Nephron (organoid): ENCODE measurements at regions not wholly inside any gene's neighbourhood (a gene's known extent, or its start where the extent isn't known, plus 50 kb on each side); places are given as distances from the start of the nearest gene placed in this dataset.

Experiments used
- H3K27ac Mint-ChIP-seq, 3 experiments: 2 replicates each; pipeline ENCODE4 v1.8.0; 2020; ENCODE audit warnings: mixed read lengths in 3 of 3, mild to moderate bottlenecking in 2 of 3, moderate library complexity in 1 of 3
- H3K27me3 Mint-ChIP-seq: 2 replicates; pipeline ENCODE4 v1.8.0; 2021; ENCODE audit warnings: low read depth, mild to moderate bottlenecking, moderate library complexity, mixed read lengths
- H3K36me3 Mint-ChIP-seq: 2 replicates; pipeline ENCODE4 v1.8.0; 2020; ENCODE audit warnings: low read depth, mixed read lengths
- H3K4me1 Mint-ChIP-seq: 2 replicates; pipeline ENCODE4 v1.8.0; 2020; ENCODE audit warnings: mixed read lengths
- H3K4me3 Mint-ChIP-seq, 3 experiments: 2 replicates each; pipeline ENCODE4 v1.8.0; 2020; ENCODE audit warnings: mild to moderate bottlenecking in 3 of 3, mixed read lengths in 3 of 3, moderate library complexity in 2 of 3
- H3K9me3 Mint-ChIP-seq: 2 replicates; pipeline ENCODE4 v1.8.0; 2020; ENCODE audit warnings: mixed read lengths
- TF ChIP-seq, protein P1 (sequence below), 3 experiments: fragments of 200-600 bp; sonication (generic); IDR thresholded peaks; one replicate each; pipeline ENCODE4 v1.5.0; 2021; ENCODE audit warnings: antibody characterized with exemption in 3 of 3; ENCODE audit not compliant: unreplicated experiment in 3 of 3

DNA sequence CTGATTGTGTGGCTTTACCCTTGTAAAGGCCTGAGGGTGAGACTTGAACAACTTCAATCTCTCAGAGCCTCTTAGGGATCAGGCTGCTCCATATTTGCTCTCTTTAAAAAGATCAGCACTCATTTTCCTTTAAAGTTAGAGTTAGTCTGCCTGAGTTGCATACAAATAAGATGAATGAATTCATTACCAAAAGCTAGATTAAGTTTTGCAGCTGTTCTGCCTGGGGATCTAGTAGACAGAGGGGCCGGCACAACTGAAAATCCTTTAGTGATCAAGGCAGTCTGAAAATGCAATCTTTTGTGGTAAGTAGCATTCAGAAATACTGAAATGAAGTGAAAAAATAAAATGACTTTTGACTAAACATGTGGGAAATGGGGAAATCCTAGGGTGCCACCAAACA lies 264.0 kb downstream of the MAN2A1 start:
- H3K4me1 Mint-ChIP-seq: peaks cover 7% of the 10 kb centered on the region
- TF ChIP-seq, protein P1, sequence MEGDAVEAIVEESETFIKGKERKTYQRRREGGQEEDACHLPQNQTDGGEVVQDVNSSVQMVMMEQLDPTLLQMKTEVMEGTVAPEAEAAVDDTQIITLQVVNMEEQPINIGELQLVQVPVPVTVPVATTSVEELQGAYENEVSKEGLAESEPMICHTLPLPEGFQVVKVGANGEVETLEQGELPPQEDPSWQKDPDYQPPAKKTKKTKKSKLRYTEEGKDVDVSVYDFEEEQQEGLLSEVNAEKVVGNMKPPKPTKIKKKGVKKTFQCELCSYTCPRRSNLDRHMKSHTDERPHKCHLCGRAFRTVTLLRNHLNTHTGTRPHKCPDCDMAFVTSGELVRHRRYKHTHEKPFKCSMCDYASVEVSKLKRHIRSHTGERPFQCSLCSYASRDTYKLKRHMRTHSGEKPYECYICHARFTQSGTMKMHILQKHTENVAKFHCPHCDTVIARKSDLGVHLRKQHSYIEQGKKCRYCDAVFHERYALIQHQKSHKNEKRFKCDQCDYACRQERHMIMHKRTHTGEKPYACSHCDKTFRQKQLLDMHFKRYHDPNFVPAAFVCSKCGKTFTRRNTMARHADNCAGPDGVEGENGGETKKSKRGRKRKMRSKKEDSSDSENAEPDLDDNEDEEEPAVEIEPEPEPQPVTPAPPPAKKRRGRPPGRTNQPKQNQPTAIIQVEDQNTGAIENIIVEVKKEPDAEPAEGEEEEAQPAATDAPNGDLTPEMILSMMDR (IDR thresholded peaks at IDR 0.05; ENCODE audit: unreplicated experiment in 3 of 3): no peak
- H3K9me3 Mint-ChIP-seq: no peaks in the 10 kb centered on the region

GRCh38 chr5:109956884-109957283 lies 267.2 kb downstream of the MAN2A1 start:
- Mint-ChIP-seq H3K27ac (no peak overlapping the region), H3K27me3 (no peaks in the 10 kb centered on the region), H3K4me3 (no peak overlapping the region), H3K9me3 (no peaks in the 10 kb centered on the region), H3K36me3 (no peaks in the 10 kb centered on the region), H3K4me1 (peaks cover 7% of the 10 kb centered on the region)
- TF ChIP-seq, protein P1 (IDR thresholded peaks at IDR 0.05; ENCODE audit: unreplicated experiment in 3 of 3): no peak

More for the DNA sequence above, 264.0 kb downstream of the MAN2A1 start:
- H3K27me3 Mint-ChIP-seq: no peaks in the 10 kb centered on the region
- no peak overlapping the region for H3K4me3 Mint-ChIP-seq
- peak overlapping the region in 2 of 3 experiments; percentile 55 to 64 for H3K27ac Mint-ChIP-seq
- H3K36me3 Mint-ChIP-seq: no peaks in the 10 kb centered on the region

DNA sequence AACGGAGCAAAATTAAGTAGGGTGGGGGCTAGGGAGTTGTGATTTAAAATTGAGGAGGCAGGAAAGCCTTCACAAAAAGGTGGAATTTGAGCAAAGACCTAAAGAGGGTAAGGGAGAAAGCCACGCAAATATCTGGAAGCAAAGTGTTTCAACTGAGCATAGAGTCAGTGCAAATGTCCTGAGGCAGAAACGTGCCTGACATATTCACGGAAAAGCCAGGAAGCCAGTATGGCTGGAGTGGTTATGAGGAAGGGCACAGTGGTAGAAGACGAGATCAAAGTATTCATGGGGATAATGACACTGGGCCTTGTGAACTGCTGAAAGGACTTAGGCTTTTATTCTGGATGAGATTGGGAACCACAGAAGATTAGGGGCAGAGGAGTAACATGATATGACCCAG lies 268.4 kb downstream of the MAN2A1 start:
- Mint-ChIP-seq H3K27ac (no peak overlapping the region), H3K9me3 (no peaks in the 10 kb centered on the region), H3K36me3 (no peaks in the 10 kb centered on the region), H3K4me1 (peaks cover 7% of the 10 kb centered on the region), H3K4me3 (no peak overlapping the region), H3K27me3 (no peaks in the 10 kb centered on the region)
- TF ChIP-seq, protein P1 (IDR thresholded peaks at IDR 0.05; ENCODE audit: unreplicated experiment in 3 of 3): no peak

GRCh38 chr5:109959652-109960051 lies 269.9 kb downstream of the MAN2A1 start:
- H3K27me3 Mint-ChIP-seq: no peaks in the 10 kb centered on the region
- no peaks in the 10 kb centered on the region for H3K36me3 Mint-ChIP-seq
- no peaks in the 10 kb centered on the region for H3K4me1 Mint-ChIP-seq
- no peaks in the 10 kb centered on the region for H3K9me3 Mint-ChIP-seq
- TF ChIP-seq, protein P1 (IDR thresholded peaks at IDR 0.05; ENCODE audit: unreplicated experiment in 3 of 3): no peak
- H3K27ac Mint-ChIP-seq: no peak overlapping the region
- no peak overlapping the region for H3K4me3 Mint-ChIP-seq

DNA sequence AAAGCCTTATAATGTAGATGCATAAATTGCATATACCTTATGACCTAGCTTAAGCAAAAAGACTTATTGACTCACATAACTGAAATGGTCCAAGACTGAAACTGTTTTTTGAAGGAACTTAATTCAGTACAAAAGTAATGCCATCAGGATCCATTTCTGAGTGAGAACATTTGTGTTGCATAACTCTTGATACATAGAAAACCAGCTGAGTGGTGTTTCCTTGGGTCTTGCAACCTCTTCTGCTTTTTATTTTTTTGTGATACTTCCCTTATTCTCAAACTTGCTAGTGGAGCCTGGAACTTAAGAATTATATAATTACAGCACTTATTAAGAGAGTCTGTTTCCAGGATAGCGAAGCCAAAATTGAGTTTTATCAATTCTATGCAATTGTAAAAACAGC lies 272.0 kb downstream of the MAN2A1 start:
- H3K27ac Mint-ChIP-seq: no peak overlapping the region
- no peaks in the 10 kb centered on the region for H3K9me3 Mint-ChIP-seq
- H3K36me3 Mint-ChIP-seq: no peaks in the 10 kb centered on the region
- no peaks in the 10 kb centered on the region for H3K4me1 Mint-ChIP-seq
- no peak overlapping the region for H3K4me3 Mint-ChIP-seq
- TF ChIP-seq, protein P1 (IDR thresholded peaks at IDR 0.05; ENCODE audit: unreplicated experiment in 3 of 3): no peak
- H3K27me3 Mint-ChIP-seq: no peaks in the 10 kb centered on the region

- TF ChIP-seq, protein P1 (IDR thresholded peaks at IDR 0.05; ENCODE audit: unreplicated experiment in 3 of 3): no peak
- Mint-ChIP-seq H3K4me1 (no peaks in the 10 kb centered on the region), H3K36me3 (no peaks in the 10 kb centered on the region), H3K27ac (peak overlapping the region in 1 of 3 experiments; percentile 4), H3K27me3 (no peaks in the 10 kb centered on the region), H3K9me3 (no peaks in the 10 kb centered on the region), H3K4me3 (no peak overlapping the region)
Observed at GRCh38 chr5:109962882-109963603, 273.3 kb downstream of the MAN2A1 start.
